ENCODE measurements at regions not wholly inside any gene's neighbourhood (a gene's known extent, or its start where the extent isn't known, plus 50 kb on each side); places are given as distances from the start of the nearest gene placed in this dataset.
"Not testable (repeated sequence)": the region's sequence is repeated elsewhere in the genome, so short reads cannot be mapped to it uniquely, and the experiment has no call there.

- CTCF ChIA-PET, result interaction anchor here (1.3 kb wide), 1 partner anchor 19 kb away, joined by 3 read pairs; no protein-coding TSS in a partner anchor
- H3K27ac ChIP-seq (ENCODE audit: low read depth in 2 of 2, low read length in 1 of 2), result no peak overlapping the region
These were observed 98.9 kb downstream of the SMPDL3A start for GRCh38 chr6:122887941-122888340.

GRCh38 chr6:122888680-122889079 is 99.6 kb downstream of the SMPDL3A start:
- DNase-seq; H3K4me2 ChIP-seq; H3K27me3 ChIP-seq (ENCODE audit: insufficient read depth); H3K27ac ChIP-seq (ENCODE audit: low read depth in 2 of 2, low read length in 1 of 2); H3K36me3 ChIP-seq (replicated peaks in 1 of 2; ENCODE audit: control insufficient read depth in 1 of 2, insufficient read depth in 2 of 2, low read length in 1 of 2); H2AFZ ChIP-seq (ENCODE audit: low read depth); H3K4me3 ChIP-seq (ENCODE audit: low read depth in 2 of 2, low read length in 1 of 2); CTCF ChIA-PET; H3K79me2 ChIP-seq (ENCODE audit: insufficient read depth); H3K9me2 ChIP-seq; H3F3A ChIP-seq (replicated peaks; ENCODE audit: insufficient read depth); H3K9ac ChIP-seq; H3K9me3 ChIP-seq; H3K4me1 ChIP-seq (ENCODE audit: control insufficient read depth in 1 of 2, insufficient read depth in 2 of 2, low read depth in 1 of 2, low read length in 1 of 2); H4K20me1 ChIP-seq (ENCODE audit: insufficient read depth); POLR2A ChIA-PET: not testable (repeated sequence)
- 26% methylated on average over 1 of the region's 1 CpG for WGBS (ENCODE audit: low lambda C conversion rate)

More at GRCh38 chr6:122887941-122888340, 98.9 kb downstream of the SMPDL3A start:
- Histone ChIP-seq H3K4me3 (ENCODE audit: low read depth in 2 of 2, low read length in 1 of 2) (no peak overlapping the region), H3F3A (replicated peaks; ENCODE audit: insufficient read depth) (no peaks in the 10 kb centered on the region), H3K27me3 (ENCODE audit: insufficient read depth) (no peaks in the 10 kb centered on the region), H3K4me1 (ENCODE audit: control insufficient read depth in 1 of 2, insufficient read depth in 2 of 2, low read depth in 1 of 2, low read length in 1 of 2) (no peaks in the 10 kb centered on the region), H4K20me1 (ENCODE audit: insufficient read depth) (no peaks in the 10 kb centered on the region), H3K9ac (no peak overlapping the region), H3K9me2 (no peaks in the 10 kb centered on the region), H3K4me2 (no peak overlapping the region), H3K36me3 (replicated peaks in 1 of 2; ENCODE audit: control insufficient read depth in 1 of 2, insufficient read depth in 2 of 2, low read length in 1 of 2) (no peaks in the 10 kb centered on the region), H3K9me3 (no peaks in the 10 kb centered on the region), H3K79me2 (ENCODE audit: insufficient read depth) (no peaks in the 10 kb centered on the region), H2AFZ (ENCODE audit: low read depth) (no peak overlapping the region)
- POLR2A ChIA-PET, result no interaction called here
- TF ChIP-seq FOXJ3 (CRISPR knock-in tag; IDR thresholded peaks at IDR 0.05) (no peak), FOXM1 (IDR thresholded peaks at IDR 0.05; ENCODE audit: low read depth) (no peak), MXI1 (IDR thresholded peaks at IDR 0.05; ENCODE audit: low read depth, low read length) (no peak), REST (IDR thresholded peaks at IDR 0.05; ENCODE audit: low read depth, low read length) (no peak), USF1 (IDR thresholded peaks at IDR 0.05; ENCODE audit: borderline replicate concordance, low read depth) (no peak), MEF2A (IDR thresholded peaks at IDR 0.05; ENCODE audit: borderline replicate concordance, low read depth) (no peak), JUND (IDR thresholded peaks at IDR 0.05) (no peak), TAF1 (IDR thresholded peaks at IDR 0.05; ENCODE audit: borderline replicate concordance, low read depth, low read length) (no peak), POLR2AphosphoS5 (IDR thresholded peaks at IDR 0.05; ENCODE audit: low read depth, low read length) (no peak), MAX (IDR thresholded peaks at IDR 0.05; ENCODE audit: low read depth) (no peak), IRF3 (IDR thresholded peaks at IDR 0.05; ENCODE audit: low read depth, low read length) (no peak), FOSL2 (IDR thresholded peaks at IDR 0.05; ENCODE audit: borderline replicate concordance, low read depth) (no peak), EP300 (IDR thresholded peaks at IDR 0.05; ENCODE audit: borderline replicate concordance in 1 of 2, low read depth in 1 of 2, low read length in 1 of 2) (no peak)
- DNase-seq, result no peak

Measured in SK-N-SH (cell line).